ENCODE measurements at regions not wholly inside any gene's neighbourhood (a gene's known extent, or its start where the extent isn't known, plus 50 kb on each side); places are given as distances from the start of the nearest gene placed in this dataset.

GRCh38 chr2:223283329-223283728, 231.3 kb downstream of the KCNE4 start:
- no peak for TF ChIP-seq CTCF (IDR thresholded peaks at IDR 0.05)
- no peak for TF ChIP-seq POLR2A (IDR thresholded peaks at IDR 0.05)
- no peak for TF ChIP-seq EP300 (IDR thresholded peaks at IDR 0.05)
